GM12891 (cell line): ENCODE measurements at regions not wholly inside any gene's neighbourhood (a gene's known extent, or its start where the extent isn't known, plus 50 kb on each side); places are given as distances from the start of the nearest gene placed in this dataset.

Experiments
- PAX5 ChIP-seq: IDR thresholded peaks from 2 replicates; pipeline ENCODE4 v1.6.1; 2011; ENCODE audit warnings: low read length, moderate library complexity, mild to moderate bottlenecking; ENCODE audit not compliant: insufficient read depth, severe bottlenecking
- POLR2A ChIP-seq: IDR thresholded peaks from 2 replicates; pipeline ENCODE4 v1.6.1; 2011; ENCODE audit warnings: low read depth, low read length, control low read depth
- POLR2AphosphoS5 ChIP-seq: IDR thresholded peaks from 2 replicates; pipeline ENCODE4 v1.6.1; 2011; ENCODE audit warnings: low read depth, low read length, control low read depth
- SPI1 ChIP-seq: IDR thresholded peaks from 2 replicates; pipeline ENCODE4 v1.6.1; 2011; ENCODE audit warnings: low read depth, low read length, control low read depth
- TAF1 ChIP-seq: IDR thresholded peaks from 2 replicates; pipeline ENCODE4 v1.6.1; 2011; ENCODE audit warnings: low read depth, low read length, control low read depth

DNA sequence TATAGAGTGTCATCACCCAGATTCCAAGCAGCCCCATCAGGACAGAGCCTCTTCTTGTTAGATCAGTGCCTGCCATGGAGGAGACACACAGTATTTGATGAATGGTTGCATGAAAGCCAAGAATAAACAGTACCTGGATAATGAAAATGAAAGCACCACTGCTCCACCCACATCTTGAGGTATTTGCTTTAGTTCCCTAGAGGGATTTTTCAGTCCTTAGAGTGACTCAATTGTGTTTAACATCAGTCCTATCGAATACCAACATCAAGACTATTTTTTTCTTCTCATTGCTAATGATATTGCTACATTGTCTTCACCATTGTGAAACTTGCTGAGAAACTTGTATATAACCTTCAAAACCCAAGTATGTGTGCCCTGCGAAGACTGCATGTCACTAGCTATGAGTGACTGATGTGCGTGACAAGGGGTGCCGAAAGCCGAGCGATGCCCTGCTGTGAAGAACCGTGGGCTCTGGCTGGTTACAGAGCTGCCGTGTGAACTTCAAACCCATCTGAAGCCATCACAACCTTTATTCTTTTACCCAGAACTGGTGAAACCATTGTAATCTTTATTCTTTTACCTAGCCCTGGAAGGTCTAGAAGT is 211.3 kb upstream of the FAT1 start:
- TF ChIP-seq TAF1 (no peak), POLR2AphosphoS5 (no peak), SPI1 (no peak), POLR2A (no peak), PAX5 (no peak)
